Cardiac fibroblast (primary cell): ENCODE measurements at regions not wholly inside any gene's neighbourhood (a gene's known extent, or its start where the extent isn't known, plus 50 kb on each side); places are given as distances from the start of the nearest gene placed in this dataset.

Experiments used
- DNase-seq, 2 donors: peaks; one replicate each; pipeline versions ENCODE4 v3.0.0 to v3.0.0-alpha.2; 2010; ENCODE audit warnings: low read depth in 2 of 2
- H3K4me3 ChIP-seq, 2 donors: replicated peaks in 1 of 2; 1 replicate in 1 of 2; 2 replicates in 1 of 2; pipeline ENCODE4 v1.5.1; 2011; ENCODE audit warnings: low read depth in 2 of 2, low read length in 2 of 2, mild to moderate bottlenecking in 2 of 2, moderate library complexity in 1 of 2
- TF ChIP-seq, protein P1 (sequence below): IDR thresholded peaks from one replicate; pipeline ENCODE4 v1.5.1; 2011; ENCODE audit warnings: low read depth, mild to moderate bottlenecking, low read length, inconsistent platforms

DNA sequence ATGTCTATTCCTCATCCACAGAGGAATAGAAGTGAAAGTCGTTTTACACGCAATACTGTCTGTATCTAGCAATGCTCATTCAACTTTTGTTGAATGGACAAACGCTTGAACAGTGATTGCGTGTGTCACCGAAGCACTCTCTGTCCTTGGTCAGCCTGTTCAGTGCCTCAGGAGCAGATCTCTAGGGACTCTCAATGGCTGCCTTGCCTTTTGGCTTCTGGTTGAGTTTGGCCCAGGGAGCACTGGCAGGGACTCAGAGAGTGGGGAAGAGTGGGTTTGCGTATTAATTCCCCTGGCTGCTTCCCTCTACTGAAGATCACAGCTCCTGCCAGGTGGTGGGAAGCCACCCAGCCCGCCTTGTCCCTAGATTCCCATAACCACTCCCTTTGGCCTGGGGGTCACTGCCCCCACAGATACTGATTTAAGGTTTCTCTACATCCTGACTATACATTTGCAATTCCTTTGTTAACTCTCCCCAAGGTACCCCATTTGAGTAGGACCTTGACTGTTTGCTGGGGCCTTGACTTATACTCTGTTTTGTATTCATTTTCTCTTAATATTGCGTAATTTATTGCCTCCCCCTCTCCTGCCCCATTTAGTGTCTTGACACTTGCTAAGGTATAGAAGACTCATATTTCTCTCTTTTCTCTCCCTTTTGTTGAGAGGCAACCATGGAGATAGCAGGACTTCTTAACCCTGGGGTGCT is 61.7 kb upstream of the USP24 start:
- peak in 1 of 2 donors; percentile 30 for DNase-seq
- TF ChIP-seq, protein P1, sequence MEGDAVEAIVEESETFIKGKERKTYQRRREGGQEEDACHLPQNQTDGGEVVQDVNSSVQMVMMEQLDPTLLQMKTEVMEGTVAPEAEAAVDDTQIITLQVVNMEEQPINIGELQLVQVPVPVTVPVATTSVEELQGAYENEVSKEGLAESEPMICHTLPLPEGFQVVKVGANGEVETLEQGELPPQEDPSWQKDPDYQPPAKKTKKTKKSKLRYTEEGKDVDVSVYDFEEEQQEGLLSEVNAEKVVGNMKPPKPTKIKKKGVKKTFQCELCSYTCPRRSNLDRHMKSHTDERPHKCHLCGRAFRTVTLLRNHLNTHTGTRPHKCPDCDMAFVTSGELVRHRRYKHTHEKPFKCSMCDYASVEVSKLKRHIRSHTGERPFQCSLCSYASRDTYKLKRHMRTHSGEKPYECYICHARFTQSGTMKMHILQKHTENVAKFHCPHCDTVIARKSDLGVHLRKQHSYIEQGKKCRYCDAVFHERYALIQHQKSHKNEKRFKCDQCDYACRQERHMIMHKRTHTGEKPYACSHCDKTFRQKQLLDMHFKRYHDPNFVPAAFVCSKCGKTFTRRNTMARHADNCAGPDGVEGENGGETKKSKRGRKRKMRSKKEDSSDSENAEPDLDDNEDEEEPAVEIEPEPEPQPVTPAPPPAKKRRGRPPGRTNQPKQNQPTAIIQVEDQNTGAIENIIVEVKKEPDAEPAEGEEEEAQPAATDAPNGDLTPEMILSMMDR, result no peak
- no peak overlapping the region for H3K4me3 ChIP-seq

DNA sequence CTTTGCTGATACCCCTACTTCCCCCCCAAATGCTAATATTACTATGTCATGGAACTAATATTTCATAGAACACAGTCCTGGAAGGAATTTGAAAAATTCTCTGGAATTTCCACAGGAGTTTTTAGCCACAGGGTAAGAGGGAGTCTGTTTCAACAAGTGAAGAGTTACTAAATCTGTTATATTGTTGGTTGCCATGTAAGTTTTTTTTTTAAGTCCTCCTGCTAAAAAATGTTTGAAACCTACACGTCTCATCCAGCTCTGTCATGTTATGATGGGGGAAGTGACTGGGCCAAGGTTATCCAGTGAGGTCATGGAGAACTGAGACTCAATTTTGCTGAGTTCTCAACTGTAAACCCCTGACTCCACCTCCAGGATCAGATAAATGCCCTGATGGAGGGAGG is 60.8 kb upstream of the USP24 start:
- no peak overlapping the region for H3K4me3 ChIP-seq
- TF ChIP-seq, protein P1, result no peak
- peak; percentile 25 to 41 for DNase-seq

DNA sequence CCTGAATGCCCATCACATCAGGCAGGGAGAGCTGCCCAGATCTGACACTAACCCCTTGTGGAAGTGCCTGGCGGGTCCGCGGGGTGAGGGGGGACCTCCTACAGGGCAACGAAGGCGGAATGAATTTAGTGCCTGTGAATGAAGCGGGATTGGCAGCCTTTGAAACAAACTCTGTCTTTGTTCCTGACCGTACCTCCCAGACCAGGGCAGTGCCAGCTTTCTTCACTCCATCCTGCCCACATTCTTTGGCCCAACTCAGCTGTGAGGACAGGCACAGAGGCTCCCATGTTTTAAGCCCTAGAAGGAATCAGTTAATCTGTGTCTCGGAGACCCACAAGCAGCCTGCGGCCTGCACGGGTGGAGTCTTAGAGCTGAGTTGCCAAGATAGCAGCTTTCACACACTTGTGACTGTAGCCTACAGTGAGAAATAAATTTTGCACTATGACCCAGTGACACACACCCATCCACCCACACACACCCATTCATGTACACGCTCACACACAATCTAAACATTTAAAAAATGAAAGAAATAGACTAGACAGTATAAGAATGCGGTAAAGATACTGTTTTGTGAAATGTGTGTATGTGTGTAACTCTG is 60.1 kb upstream of the USP24 start:
- TF ChIP-seq, protein P1, result no peak

GRCh38 chr1:55272994-55273393 is 57.8 kb upstream of the USP24 start:
- no peak overlapping the region for H3K4me3 ChIP-seq
- no peak for DNase-seq
- TF ChIP-seq, protein P1, result no peak

More for the DNA sequence above, 60.1 kb upstream of the USP24 start:
- peak in 1 of 2 donors; percentile 16 for DNase-seq
- H3K4me3 ChIP-seq, result no peak overlapping the region
